RWPE2 (cell line): ENCODE measurements at regions not wholly inside any gene's neighbourhood (a gene's known extent, or its start where the extent isn't known, plus 50 kb on each side); places are given as distances from the start of the nearest gene placed in this dataset.

Experiments
- ATAC-seq: fragments of 200-7000 bp; cut with Tn5 transposase; 3 replicates; pipeline ENCODE4 v1.9.1; 2021; ENCODE audit warnings: low read depth
- DNase-seq: peaks from one replicate; pipeline ENCODE4 v3.0.0-alpha.2; 2020; ENCODE audit warnings: low spot score
- H3K27ac ChIP-seq: fragments of 450-650 bp; 2 replicates; pipeline ENCODE4 v1.5.1; 2017; ENCODE audit warnings: mild to moderate bottlenecking; ENCODE audit not compliant: poor library complexity, severe bottlenecking
- H3K27me3 ChIP-seq: fragments of 250-450 bp; sonication (Bioruptor Pico); 2 replicates; pipeline ENCODE4 v1.5.1; 2021; ENCODE audit warnings: mild to moderate bottlenecking, moderate library complexity; ENCODE audit not compliant: insufficient read depth, poor library complexity, severe bottlenecking
- H3K36me3 ChIP-seq: fragments of 250-450 bp; sonication (Bioruptor Pico); 2 replicates; pipeline ENCODE4 v1.5.1; 2020; ENCODE audit warnings: low read depth, mild to moderate bottlenecking, moderate library complexity
- H3K4me1 ChIP-seq: fragments of 250-450 bp; sonication (Bioruptor Pico); 2 replicates; pipeline ENCODE4 v1.5.1; 2021; ENCODE audit warnings: mild to moderate bottlenecking, moderate library complexity; ENCODE audit not compliant: insufficient read depth, poor library complexity, severe bottlenecking
- H3K4me3 ChIP-seq: fragments of 250-450 bp; sonication (Bioruptor Pico); 2 replicates; pipeline ENCODE4 v1.5.1; 2021; ENCODE audit warnings: mild to moderate bottlenecking, moderate library complexity; ENCODE audit not compliant: severe bottlenecking
- H3K9me3 ChIP-seq: fragments of 250-450 bp; sonication (Bioruptor Pico); 2 replicates; pipeline ENCODE4 v1.5.1; 2021; ENCODE audit warnings: mild to moderate bottlenecking, moderate library complexity; ENCODE audit not compliant: severe bottlenecking
- TF ChIP-seq, protein P1 (sequence below): fragments of 450-650 bp; IDR thresholded peaks from one replicate; pipeline ENCODE4 v1.5.1; 2017; ENCODE audit warnings: mild to moderate bottlenecking, moderate library complexity; ENCODE audit not compliant: poor library complexity, severe bottlenecking

DNA sequence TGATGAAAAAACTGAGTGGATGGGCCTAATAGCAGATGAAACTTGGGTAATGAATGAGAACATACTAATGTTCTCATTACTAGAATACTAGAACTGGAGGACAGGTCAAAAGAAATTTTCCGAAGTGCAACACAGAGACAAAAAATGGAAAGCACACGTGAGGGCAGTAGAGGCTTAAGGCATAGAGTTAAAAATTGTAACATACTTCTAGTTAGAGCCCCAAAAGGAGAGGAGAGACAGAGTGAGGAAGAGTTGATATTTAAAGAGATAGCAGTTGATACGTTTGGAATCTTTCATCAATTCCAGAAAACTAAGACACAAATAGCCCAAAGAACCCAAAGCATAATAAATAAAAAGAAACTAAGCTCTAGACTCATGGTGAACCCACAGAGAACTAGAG, 327.9 kb downstream of the SQOR start:
- Histone ChIP-seq H3K36me3 (no peaks in the 10 kb centered on the region), H3K27ac (no peak overlapping the region), H3K4me3 (no peak overlapping the region), H3K27me3 (peaks cover 4% of the 10 kb centered on the region), H3K9me3 (peaks cover 3% of the 10 kb centered on the region), H3K4me1 (no peaks in the 10 kb centered on the region)
- ATAC-seq (no peak), DNase-seq (no peak)
- TF ChIP-seq, protein P1, sequence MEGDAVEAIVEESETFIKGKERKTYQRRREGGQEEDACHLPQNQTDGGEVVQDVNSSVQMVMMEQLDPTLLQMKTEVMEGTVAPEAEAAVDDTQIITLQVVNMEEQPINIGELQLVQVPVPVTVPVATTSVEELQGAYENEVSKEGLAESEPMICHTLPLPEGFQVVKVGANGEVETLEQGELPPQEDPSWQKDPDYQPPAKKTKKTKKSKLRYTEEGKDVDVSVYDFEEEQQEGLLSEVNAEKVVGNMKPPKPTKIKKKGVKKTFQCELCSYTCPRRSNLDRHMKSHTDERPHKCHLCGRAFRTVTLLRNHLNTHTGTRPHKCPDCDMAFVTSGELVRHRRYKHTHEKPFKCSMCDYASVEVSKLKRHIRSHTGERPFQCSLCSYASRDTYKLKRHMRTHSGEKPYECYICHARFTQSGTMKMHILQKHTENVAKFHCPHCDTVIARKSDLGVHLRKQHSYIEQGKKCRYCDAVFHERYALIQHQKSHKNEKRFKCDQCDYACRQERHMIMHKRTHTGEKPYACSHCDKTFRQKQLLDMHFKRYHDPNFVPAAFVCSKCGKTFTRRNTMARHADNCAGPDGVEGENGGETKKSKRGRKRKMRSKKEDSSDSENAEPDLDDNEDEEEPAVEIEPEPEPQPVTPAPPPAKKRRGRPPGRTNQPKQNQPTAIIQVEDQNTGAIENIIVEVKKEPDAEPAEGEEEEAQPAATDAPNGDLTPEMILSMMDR = no peak

DNA sequence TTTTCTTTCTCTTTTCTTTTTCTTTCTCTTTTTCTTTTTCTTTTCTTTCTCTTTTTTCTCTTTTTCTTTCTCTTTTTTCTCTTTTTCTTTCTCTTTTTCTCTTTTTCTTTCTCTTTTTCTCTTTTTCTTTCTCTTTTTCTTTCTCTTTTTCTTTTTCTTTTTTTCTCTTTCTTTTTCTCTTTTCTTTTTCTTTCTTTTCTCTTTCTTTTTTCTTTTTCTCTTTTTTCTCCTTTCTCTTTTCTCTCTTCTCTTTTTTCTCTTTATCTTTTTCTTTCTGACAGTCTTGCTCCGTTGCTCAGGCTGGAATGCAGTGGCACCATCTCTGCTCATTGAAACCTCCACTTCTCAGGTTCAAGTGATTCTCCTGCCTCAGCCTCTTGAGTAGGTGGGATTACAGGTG, 335.7 kb downstream of the SQOR start:
- H3K9me3 ChIP-seq = no peaks in the 10 kb centered on the region
- no peaks in the 10 kb centered on the region for H3K36me3 ChIP-seq
- no peak for ATAC-seq
- H3K27ac ChIP-seq = no peak overlapping the region
- H3K4me3 ChIP-seq = no peak overlapping the region
- no peaks in the 10 kb centered on the region for H3K4me1 ChIP-seq
- TF ChIP-seq, protein P1 = no peak
- no peak for DNase-seq
- no peaks in the 10 kb centered on the region for H3K27me3 ChIP-seq

DNA sequence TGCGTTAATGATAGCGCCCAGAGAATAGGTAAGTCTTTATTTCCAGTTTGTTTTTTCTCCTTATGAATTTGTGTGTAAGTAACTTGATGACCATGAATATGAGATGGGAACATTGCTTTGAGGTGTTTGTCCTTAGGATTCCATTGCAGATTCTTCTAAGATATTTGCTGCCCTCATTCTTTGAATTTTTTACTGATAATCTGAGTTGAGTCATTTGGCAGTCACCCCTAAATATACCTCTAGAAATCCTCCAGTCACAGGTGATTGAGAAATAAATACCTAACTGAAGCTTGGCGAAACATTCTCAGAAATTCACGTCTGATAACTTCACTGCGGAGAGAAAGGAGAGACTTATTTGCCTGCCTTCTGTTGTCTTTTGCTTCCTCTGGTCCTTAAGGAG, 345.5 kb downstream of the SQOR start:
- Histone ChIP-seq H3K36me3 (no peaks in the 10 kb centered on the region), H3K27ac (no peak overlapping the region), H3K9me3 (no peaks in the 10 kb centered on the region), H3K27me3 (no peaks in the 10 kb centered on the region), H3K4me1 (peaks cover 6% of the 10 kb centered on the region), H3K4me3 (no peak overlapping the region)
- ATAC-seq (peak; percentile 70), DNase-seq (no peak)
- TF ChIP-seq, protein P1 = no peak

DNA sequence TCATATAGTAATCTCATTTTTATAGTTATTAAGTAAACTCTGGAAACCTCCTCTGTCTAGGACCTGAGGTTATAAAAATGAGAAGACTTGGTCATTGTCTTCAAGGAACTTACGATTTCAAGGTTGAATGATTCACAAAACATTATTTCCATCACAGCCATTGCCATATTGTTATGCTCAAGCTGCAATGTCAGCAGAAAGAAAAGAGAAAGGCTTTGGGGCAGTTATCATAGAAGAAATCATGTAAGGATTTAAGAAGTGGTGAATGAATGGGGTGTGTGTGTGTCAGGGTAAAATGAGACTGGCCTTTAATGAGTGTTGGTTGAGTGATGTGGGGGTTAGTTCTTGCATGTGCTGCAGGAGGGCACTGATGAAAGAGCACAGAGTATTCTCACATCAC, 346.8 kb downstream of the SQOR start:
- no peak for DNase-seq
- no peaks in the 10 kb centered on the region for H3K27me3 ChIP-seq

DNA sequence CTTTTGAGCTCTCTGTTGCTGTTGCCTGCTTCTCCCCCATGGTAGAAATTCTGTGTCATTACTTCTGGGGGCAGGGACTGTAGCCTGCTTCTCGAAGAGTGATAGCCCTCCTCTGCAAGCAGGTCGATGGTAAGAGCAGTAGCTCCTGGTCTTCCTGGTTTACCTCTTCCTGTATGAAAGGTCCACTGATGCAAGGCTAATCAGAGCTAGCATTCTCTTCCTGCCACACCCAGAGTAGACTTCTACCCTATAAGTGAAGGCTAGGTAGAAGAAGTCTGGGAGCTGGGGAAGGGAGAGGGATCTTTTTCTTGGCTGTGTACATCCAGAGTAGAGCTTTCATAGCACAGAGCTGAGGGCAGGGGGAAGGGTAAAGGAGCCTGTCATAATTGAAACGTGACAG, 357.0 kb downstream of the SQOR start:
- Histone ChIP-seq H3K9me3 (no peaks in the 10 kb centered on the region), H3K36me3 (no peaks in the 10 kb centered on the region), H3K27ac (no peak overlapping the region), H3K4me1 (no peaks in the 10 kb centered on the region), H3K27me3 (no peaks in the 10 kb centered on the region), H3K4me3 (no peak overlapping the region)
- ATAC-seq (no peak; the same call in 2 of the 3 replicates), DNase-seq (no peak)
- TF ChIP-seq, protein P1 = no peak

More for the DNA sequence above, 346.8 kb downstream of the SQOR start:
- Histone ChIP-seq H3K27ac (no peak overlapping the region), H3K9me3 (no peaks in the 10 kb centered on the region), H3K4me1 (peaks cover 6% of the 10 kb centered on the region), H3K36me3 (no peaks in the 10 kb centered on the region), H3K4me3 (no peak overlapping the region)
- TF ChIP-seq, protein P1 = no peak
- ATAC-seq = no peak
